ENCODE measurements at regions not wholly inside any gene's neighbourhood (a gene's known extent, or its start where the extent isn't known, plus 50 kb on each side); places are given as distances from the start of the nearest gene placed in this dataset.

DNA sequence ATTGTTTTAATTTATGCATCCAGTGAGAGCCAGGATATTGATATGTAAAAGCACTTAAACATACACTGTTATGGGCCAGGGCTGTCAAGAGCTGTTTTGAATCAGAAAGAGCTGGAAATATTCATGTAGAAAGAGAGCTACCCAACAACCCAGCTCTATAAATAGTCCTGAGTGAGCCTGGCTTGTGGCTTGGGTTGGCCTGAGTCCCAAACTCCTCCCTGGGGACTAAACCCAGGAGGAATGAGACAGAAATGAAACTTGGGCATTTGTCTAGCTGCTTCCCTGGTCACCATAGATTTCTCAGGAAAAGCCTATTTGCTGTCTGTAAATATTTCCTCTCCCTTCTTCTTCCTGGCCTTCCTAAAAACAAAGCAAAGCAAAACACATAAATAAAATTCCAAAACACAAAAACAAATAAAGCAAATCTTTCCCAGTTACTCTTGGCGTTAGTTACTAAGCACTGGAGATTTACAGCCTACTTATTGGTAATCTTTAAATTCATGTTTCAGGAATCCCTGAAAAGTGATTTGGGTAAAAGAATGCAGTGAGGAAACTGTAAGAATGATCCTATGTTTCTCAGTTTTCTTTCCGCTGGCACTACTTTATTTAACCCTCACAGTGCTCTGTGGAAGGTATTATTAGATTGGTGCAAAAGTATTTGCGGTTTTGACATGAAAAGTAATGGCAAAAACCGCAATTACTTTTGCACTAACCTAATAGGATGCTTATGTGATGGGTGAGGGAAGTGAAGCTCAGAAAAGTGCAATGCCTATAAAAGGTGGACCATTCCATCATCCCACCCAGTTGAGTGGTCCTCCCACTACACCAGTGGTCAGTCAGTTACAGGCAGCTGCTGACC is 111.8 kb downstream of the CARTPT start:
- no peak overlapping the region for H3K27ac ChIP-seq (ENCODE audit: extremely low read length, insufficient read depth, low read length)
- ATAC-seq = no peak

More for the DNA sequence above, 111.8 kb downstream of the CARTPT start:
- H4K20me1 ChIP-seq (ENCODE audit: insufficient read depth, low read length) = no peaks in the 10 kb centered on the region
- H2AFZ ChIP-seq (ENCODE audit: low read length) = no peak overlapping the region
- DNase-seq (ENCODE audit: low spot score) (no peak), FAIRE-seq (no peak)
- H3K4me3 ChIP-seq (replicated peaks in 1 of 3; ENCODE audit: insufficient read depth in 1 of 3, low read depth in 2 of 3, low read length in 3 of 3) = no peak overlapping the region
- intact Hi-C loops (cut with micrococcal nuclease; ENCODE audit: unreplicated experiment) = no loop called here
- 16% methylated on average over 4 of the region's 4 CpGs for WGBS (ENCODE audit: low lambda C conversion rate)
- POLR2A ChIA-PET = no interaction called here
- BruUV-seq (replicated peaks) = no TSS peak
- H3K9ac ChIP-seq (ENCODE audit: insufficient read depth, low read depth, low read length) = no peak overlapping the region
- in situ Hi-C loops (cut with HindIII; ENCODE audit: extremely low pct_ligation_motif_present, low pct_unique_long_range_greater_than_20kb) = no loop called here
- peaks cover 12% of the 10 kb centered on the region for H3K9me3 ChIP-seq (ENCODE audit: low read length)
- no peaks in the 10 kb centered on the region for H3K4me1 ChIP-seq (ENCODE audit: insufficient read depth, low read length)
- H3K27me3 ChIP-seq (ENCODE audit: control insufficient read depth in 1 of 2, insufficient read depth in 2 of 2, low read length in 2 of 2) = no peaks in the 10 kb centered on the region
- CTCF ChIA-PET (ENCODE audit: low intra/inter-chr PET ratio, low total read pairs) = no interaction called here
- no peaks in the 10 kb centered on the region for H3K79me2 ChIP-seq (ENCODE audit: insufficient read depth, low read length)
- TF ChIP-seq SNAI1 (CRISPR knock-in tag; IDR thresholded peaks at IDR 0.05; ENCODE audit: borderline replicate concordance) (no peak), CBX1 (IDR thresholded peaks at IDR 0.05; ENCODE audit: low read depth) (no peak), NKX3-1 (CRISPR knock-in tag; IDR thresholded peaks at IDR 0.05) (no peak), ZFP62 (CRISPR knock-in tag; IDR thresholded peaks at IDR 0.05) (no peak)
- TF ChIP-seq, protein P1, sequence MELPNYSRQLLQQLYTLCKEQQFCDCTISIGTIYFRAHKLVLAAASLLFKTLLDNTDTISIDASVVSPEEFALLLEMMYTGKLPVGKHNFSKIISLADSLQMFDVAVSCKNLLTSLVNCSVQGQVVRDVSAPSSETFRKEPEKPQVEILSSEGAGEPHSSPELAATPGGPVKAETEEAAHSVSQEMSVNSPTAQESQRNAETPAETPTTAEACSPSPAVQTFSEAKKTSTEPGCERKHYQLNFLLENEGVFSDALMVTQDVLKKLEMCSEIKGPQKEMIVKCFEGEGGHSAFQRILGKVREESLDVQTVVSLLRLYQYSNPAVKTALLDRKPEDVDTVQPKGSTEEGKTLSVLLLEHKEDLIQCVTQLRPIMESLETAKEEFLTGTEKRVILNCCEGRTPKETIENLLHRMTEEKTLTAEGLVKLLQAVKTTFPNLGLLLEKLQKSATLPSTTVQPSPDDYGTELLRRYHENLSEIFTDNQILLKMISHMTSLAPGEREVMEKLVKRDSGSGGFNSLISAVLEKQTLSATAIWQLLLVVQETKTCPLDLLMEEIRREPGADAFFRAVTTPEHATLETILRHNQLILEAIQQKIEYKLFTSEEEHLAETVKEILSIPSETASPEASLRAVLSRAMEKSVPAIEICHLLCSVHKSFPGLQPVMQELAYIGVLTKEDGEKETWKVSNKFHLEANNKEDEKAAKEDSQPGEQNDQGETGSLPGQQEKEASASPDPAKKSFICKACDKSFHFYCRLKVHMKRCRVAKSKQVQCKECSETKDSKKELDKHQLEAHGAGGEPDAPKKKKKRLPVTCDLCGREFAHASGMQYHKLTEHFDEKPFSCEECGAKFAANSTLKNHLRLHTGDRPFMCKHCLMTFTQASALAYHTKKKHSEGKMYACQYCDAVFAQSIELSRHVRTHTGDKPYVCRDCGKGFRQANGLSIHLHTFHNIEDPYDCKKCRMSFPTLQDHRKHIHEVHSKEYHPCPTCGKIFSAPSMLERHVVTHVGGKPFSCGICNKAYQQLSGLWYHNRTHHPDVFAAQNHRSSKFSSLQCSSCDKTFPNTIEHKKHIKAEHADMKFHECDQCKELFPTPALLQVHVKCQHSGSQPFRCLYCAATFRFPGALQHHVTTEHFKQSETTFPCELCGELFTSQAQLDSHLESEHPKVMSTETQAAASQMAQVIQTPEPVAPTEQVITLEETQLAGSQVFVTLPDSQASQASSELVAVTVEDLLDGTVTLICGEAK (IDR thresholded peaks at IDR 0.05) = peak; percentile 54
- TF ChIP-seq, protein P1 (CRISPR knock-in tag; IDR thresholded peaks at IDR 0.05) = no peak
- TF ChIP-seq, protein P2, sequence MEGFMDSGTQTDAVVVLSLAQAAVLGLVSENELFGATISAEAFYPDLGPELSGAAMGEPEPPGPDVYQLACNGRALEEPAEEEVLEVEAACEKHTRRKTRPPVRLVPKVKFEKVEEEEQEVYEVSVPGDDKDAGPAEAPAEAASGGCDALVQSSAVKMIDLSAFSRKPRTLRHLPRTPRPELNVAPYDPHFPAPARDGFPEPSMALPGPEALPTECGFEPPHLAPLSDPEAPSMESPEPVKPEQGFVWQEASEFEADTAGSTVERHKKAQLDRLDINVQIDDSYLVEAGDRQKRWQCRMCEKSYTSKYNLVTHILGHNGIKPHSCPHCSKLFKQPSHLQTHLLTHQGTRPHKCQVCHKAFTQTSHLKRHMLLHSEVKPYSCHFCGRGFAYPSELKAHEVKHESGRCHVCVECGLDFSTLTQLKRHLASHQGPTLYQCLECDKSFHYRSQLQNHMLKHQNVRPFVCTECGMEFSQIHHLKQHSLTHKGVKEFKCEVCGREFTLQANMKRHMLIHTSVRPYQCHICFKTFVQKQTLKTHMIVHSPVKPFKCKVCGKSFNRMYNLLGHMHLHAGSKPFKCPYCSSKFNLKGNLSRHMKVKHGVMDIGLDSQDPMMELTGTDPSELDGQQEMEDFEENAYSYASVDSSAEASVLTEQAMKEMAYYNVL (CRISPR knock-in tag; IDR thresholded peaks at IDR 0.05; ENCODE audit: borderline replicate concordance) = no peak
- no peaks in the 10 kb centered on the region for H3K36me3 ChIP-seq (replicated peaks in 1 of 2; ENCODE audit: control insufficient read depth in 1 of 2, insufficient read depth in 2 of 2, low read length in 2 of 2)
- no peak overlapping the region for H3K4me2 ChIP-seq (ENCODE audit: low read depth, low read length)
